HG03469 (cell line): ENCODE measurements at regions not wholly inside any gene's neighbourhood (a gene's known extent, or its start where the extent isn't known, plus 50 kb on each side); places are given as distances from the start of the nearest gene placed in this dataset.
A peak's percentile ranks its signal among the peaks of the same experiment; 100 is the strongest.

Source experiments
- ATAC-seq: cut with Tn5 transposase; IDR thresholded peaks from one replicate; pipeline ENCODE4 v1.9.1; 2021; ENCODE audit warnings: mild to moderate bottlenecking, moderate library complexity, moderate number of reproducible peaks; ENCODE audit not compliant: unreplicated experiment

GRCh38 chr6:71395731-71396409, 107.3 kb downstream of the OGFRL1 start:
- ATAC-seq = no peak

- ATAC-seq = peak; percentile 99
These were observed 107.8 kb downstream of the OGFRL1 start for GRCh38 chr6:71396410-71396801.

- no peak for ATAC-seq
These were observed 110.7 kb downstream of the OGFRL1 start for GRCh38 chr6:71399279-71399678.

- ATAC-seq = no peak
These were observed 112.2 kb downstream of the OGFRL1 start for GRCh38 chr6:71400852-71401251.

GRCh38 chr6:71402096-71402495, 113.5 kb downstream of the OGFRL1 start:
- peak; percentile 59 for ATAC-seq

- ATAC-seq = no peak
These were observed 115.0 kb downstream of the OGFRL1 start for GRCh38 chr6:71403422-71404134.

- no peak for ATAC-seq
These were observed 115.7 kb downstream of the OGFRL1 start for GRCh38 chr6:71404145-71404966.

- ATAC-seq = no peak
These were observed 116.3 kb downstream of the OGFRL1 start for GRCh38 chr6:71404967-71405278.

- no peak for ATAC-seq
These were observed 116.8 kb downstream of the OGFRL1 start for GRCh38 chr6:71405416-71405815.

- no peak for ATAC-seq
These were observed 118.6 kb downstream of the OGFRL1 start for GRCh38 chr6:71406865-71407860.

- no peak for ATAC-seq
These were observed 120.4 kb downstream of the OGFRL1 start for GRCh38 chr6:71408787-71409723.

GRCh38 chr6:71410164-71410566, 121.6 kb downstream of the OGFRL1 start:
- ATAC-seq = no peak

GRCh38 chr6:71410681-71411080, 122.1 kb downstream of the OGFRL1 start:
- no peak for ATAC-seq

- ATAC-seq = no peak
These were observed 123.3 kb downstream of the OGFRL1 start for GRCh38 chr6:71411882-71412281.

- no peak for ATAC-seq
These were observed 124.0 kb downstream of the OGFRL1 start for GRCh38 chr6:71412559-71413140.

GRCh38 chr6:71414486-71414885, 125.9 kb downstream of the OGFRL1 start:
- no peak for ATAC-seq

- no peak for ATAC-seq
These were observed 130.8 kb downstream of the OGFRL1 start for GRCh38 chr6:71419217-71420094.

GRCh38 chr6:71420095-71420692, 131.6 kb downstream of the OGFRL1 start:
- no peak for ATAC-seq
